Fibroblast of the aortic adventitia (primary cell): ENCODE measurements at regions not wholly inside any gene's neighbourhood (a gene's known extent, or its start where the extent isn't known, plus 50 kb on each side); places are given as distances from the start of the nearest gene placed in this dataset.
A peak's percentile ranks its signal among the peaks of the same experiment; 100 is the strongest.
"Not testable (repeated sequence)": the region's sequence is repeated elsewhere in the genome, so short reads cannot be mapped to it uniquely, and the experiment has no call there.

Source experiments
- DNase-seq: peaks from one replicate; pipeline ENCODE4 v3.0.0-alpha.2; 2010; ENCODE audit warnings: low read depth
- H3K4me3 ChIP-seq: 2 replicates; pipeline ENCODE4 v1.5.1; 2011; ENCODE audit warnings: low read depth, mild to moderate bottlenecking, control low read depth, low read length, moderate library complexity
- TF ChIP-seq, protein P1 (sequence below): IDR thresholded peaks from 2 replicates; pipeline ENCODE4 v1.5.1; 2011; ENCODE audit warnings: mild to moderate bottlenecking, low read length, control low read depth, inconsistent platforms; ENCODE audit not compliant: insufficient read depth

DNA sequence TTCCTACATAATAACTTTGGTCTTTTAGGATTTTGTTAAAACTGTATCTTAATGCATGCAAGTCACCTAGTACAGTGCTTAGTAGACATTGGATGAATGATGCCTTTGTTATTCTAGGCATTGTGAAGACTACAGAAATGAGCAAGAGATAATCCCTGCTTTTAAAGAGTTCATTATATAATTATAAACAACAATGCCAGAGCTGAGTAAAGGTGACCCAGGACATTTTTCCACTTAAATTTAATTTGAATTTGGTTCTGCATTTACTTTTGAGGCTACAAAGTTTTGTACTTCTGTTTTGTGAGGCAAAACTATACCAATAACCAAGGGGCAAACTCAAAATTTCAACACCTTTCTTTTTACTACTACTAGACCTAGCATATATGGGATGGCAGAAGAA lies 182.0 kb upstream of the SESN3 start:
- TF ChIP-seq, protein P1, sequence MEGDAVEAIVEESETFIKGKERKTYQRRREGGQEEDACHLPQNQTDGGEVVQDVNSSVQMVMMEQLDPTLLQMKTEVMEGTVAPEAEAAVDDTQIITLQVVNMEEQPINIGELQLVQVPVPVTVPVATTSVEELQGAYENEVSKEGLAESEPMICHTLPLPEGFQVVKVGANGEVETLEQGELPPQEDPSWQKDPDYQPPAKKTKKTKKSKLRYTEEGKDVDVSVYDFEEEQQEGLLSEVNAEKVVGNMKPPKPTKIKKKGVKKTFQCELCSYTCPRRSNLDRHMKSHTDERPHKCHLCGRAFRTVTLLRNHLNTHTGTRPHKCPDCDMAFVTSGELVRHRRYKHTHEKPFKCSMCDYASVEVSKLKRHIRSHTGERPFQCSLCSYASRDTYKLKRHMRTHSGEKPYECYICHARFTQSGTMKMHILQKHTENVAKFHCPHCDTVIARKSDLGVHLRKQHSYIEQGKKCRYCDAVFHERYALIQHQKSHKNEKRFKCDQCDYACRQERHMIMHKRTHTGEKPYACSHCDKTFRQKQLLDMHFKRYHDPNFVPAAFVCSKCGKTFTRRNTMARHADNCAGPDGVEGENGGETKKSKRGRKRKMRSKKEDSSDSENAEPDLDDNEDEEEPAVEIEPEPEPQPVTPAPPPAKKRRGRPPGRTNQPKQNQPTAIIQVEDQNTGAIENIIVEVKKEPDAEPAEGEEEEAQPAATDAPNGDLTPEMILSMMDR = no peak
- DNase-seq = no peak
- H3K4me3 ChIP-seq = no peak overlapping the region

DNA sequence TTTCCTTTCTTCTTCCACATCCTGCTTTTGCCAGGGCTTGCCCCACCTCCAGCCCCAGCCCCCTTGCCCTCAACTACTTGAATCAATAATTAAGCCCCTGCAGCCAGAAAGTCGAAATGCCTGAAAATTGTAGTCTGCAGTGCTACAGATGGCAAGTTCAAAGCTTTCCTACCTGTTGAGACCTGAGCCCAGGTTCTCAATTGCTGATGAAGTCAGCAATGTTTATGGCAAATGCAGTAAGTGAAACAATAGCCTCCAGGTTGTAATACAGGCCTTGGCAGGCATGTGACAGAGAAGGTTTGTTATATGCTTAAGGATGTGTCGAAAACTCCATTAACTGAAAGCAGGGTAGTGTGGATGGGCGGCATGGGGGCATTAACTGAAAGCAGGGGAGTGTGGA lies 181.1 kb upstream of the SESN3 start:
- H3K4me3 ChIP-seq = no peak overlapping the region
- TF ChIP-seq, protein P1 = no peak
- DNase-seq = no peak

DNA sequence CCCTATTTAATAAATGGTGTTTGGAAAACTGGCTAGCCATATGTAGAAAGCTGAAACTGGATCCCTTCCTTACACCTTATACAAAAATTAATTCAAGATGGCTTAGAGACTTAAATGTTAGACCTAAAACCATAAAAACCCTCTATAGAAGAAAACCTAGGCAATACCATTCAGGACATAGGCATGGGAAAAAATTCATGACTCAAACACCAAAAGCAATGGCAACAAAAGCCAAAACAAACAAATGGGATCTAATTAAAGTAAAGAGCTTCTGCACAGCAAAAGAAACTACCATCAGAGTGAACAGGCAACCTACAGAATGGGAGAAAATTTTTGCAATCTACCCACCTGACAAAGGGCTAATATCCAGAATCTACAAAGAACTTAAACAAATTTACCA lies 179.7 kb upstream of the SESN3 start:
- H3K4me3 ChIP-seq, DNase-seq: not testable (repeated sequence)

DNA sequence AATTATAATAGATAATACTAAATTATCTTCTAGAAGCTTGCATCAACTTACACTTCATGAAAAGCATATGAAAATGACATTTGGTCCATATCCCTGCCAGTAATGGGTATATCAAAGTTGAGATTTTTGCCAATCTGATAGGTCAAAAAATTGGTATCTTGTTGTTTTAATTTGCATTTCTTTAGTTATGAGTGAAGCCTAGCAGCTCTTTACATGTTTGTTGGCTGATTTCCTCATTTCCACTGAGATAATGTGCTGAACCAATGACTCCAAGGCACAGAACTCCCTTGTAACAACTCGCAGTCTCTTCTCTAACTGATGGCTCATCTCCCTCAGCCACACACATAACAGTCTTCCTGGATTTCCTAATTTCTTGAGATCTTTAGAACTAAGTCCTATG lies 175.3 kb upstream of the SESN3 start:
- no peak overlapping the region for H3K4me3 ChIP-seq
- TF ChIP-seq, protein P1 = no peak

DNA sequence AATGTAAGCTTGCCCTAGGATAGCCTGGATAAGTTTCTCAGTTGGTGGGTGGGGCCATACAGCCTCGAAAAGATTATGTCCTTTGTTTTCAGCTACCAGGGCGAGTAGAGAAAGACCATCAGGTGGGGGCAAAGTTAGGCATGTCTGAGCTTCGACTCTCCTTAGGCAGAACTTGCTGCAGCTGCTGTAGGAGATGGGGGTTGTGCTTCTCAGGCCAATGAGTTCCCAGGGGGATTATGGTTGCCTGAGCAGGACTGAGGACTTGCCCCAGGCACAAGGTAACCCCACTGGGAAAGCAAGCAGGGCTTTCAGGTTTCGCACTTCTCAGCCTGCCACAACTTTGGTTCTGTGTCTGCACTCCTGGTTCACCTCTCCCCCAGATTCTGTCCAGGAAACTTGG lies 173.4 kb upstream of the SESN3 start:
- no peak for DNase-seq
- H3K4me3 ChIP-seq = no peak overlapping the region
- TF ChIP-seq, protein P1 = no peak

More for the DNA sequence above, 175.3 kb upstream of the SESN3 start:
- no peak for DNase-seq

DNA sequence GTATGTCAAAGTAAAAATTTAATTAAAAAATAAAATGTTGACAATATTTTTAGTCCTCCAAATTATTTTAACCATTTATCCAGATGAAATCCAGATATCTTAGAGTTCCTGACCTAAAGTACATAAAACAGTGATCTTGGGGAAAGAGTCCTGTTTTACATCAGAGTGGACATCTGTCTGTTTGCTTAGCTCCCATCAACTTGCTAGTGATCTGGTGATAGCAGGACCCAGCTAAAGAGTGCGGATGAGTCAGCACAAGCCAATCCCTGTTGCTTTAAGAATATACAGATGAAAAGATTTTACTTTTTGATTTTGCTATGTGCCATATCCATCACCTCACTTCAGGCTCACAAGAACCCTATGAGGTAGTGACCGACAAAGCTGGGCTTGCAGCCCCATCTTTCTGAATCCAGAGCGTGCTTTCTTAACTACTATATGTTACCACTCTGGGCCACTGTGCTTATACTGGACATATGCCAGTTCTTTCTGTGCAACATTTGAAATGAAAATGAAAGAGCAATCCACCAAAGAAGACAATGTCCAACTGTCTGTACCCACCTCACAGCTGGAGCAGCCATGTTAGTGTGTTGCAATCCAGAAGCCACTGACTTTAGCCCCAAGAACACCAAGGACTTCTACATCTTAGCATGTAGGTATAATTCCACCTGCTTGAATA lies 167.6 kb upstream of the SESN3 start:
- TF ChIP-seq, protein P1 = no peak
- peak; percentile 9 for DNase-seq

DNA sequence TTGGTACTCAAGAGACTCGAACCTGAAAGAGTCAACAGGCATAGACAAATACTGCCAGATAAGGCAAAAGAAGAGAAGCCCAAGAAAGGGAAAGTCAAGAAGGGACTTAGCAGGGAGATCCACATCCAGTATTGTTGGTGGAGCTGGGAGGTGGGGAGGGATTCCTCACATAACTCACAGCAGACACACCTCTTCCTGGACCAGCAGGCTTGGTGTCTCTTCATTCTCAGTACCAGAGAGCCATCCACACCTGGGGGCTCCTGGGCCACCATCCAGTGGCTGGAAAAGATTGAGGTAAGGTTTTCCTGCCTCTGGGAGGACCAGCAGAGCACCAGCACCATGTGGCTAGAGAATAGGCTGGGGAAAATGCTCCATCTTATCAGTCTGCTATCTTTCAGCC lies 161.6 kb upstream of the SESN3 start:
- DNase-seq = no peak
- H3K4me3 ChIP-seq = no peak overlapping the region
- TF ChIP-seq, protein P1 = no peak

More for the DNA sequence above, 167.6 kb upstream of the SESN3 start:
- no peak overlapping the region for H3K4me3 ChIP-seq
